ENCODE measurements at regions not wholly inside any gene's neighbourhood (a gene's known extent, or its start where the extent isn't known, plus 50 kb on each side); places are given as distances from the start of the nearest gene placed in this dataset.
"Not testable (repeated sequence)": the region's sequence is repeated elsewhere in the genome, so short reads cannot be mapped to it uniquely, and the experiment has no call there.

DNA sequence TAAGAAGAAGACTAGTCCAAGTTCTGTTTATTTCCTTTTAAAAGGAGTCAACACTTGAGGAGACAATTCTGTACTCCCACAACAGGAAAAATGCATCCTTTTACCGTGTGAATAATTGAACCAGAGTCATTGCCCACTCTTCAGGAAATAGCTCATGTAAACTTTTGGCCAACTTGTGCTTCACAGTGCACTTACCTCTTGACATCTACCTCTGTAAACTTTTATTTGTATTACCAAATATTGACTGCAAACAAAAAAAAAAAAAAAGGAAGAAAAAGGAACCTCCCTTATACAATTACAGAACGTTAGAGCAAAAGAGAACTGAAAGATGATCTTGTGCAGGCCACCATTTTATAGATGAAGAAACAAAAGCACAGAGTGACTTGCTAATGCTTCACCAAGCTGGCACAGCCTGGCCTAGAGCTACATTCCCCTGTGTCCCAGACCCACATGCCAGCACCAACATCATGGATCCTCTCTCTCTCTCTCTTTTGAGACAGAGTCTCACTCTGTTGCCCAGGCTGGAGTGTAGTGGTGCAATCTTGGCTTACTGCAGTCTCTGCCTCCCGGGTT lies 107.3 kb upstream of the NBPF19 start:
- DNase-seq (ENCODE audit: low read depth in 1 of 2, low spot score in 2 of 2); H4K91ac ChIP-seq (replicated peaks; ENCODE audit: insufficient read length, low read length); H2BK15ac ChIP-seq (ENCODE audit: low read length); POLR2A ChIA-PET (ENCODE audit: partially characterized antibody); H3K4me3 ChIP-seq (ENCODE audit: extremely low read depth in 1 of 4, insufficient read depth in 2 of 4, low read depth in 3 of 4, low read length in 4 of 4); H3K79me2 ChIP-seq (ENCODE audit: control insufficient read depth in 1 of 2, insufficient read depth in 2 of 2, low read length in 2 of 2); H3K36me3 ChIP-seq (ENCODE audit: control insufficient read depth in 2 of 4, insufficient read depth in 4 of 4, low read length in 3 of 4); H3K27me3 ChIP-seq (replicated peaks in 1 of 4; ENCODE audit: control insufficient read depth in 3 of 4, extremely low read depth in 1 of 4, insufficient read depth in 3 of 4, low read length in 3 of 4); H4K20me1 ChIP-seq (replicated peaks in 1 of 2; ENCODE audit: control insufficient read depth in 1 of 2, insufficient read depth in 2 of 2, low read length in 2 of 2); H3K27ac ChIP-seq (ENCODE audit: low read depth, low read length); H3K4me1 ChIP-seq (replicated peaks in 1 of 4; ENCODE audit: control insufficient read depth in 3 of 4, insufficient read depth in 4 of 4, low read length in 3 of 4); H2AK5ac ChIP-seq (ENCODE audit: low read depth, low read length); H2BK120ac ChIP-seq (replicated peaks; ENCODE audit: low read depth, low read length); H2AFZ ChIP-seq (ENCODE audit: low read length); H3K18ac ChIP-seq (ENCODE audit: extremely low read depth, low read length); H3K23ac ChIP-seq (ENCODE audit: insufficient read length); H3K9ac ChIP-seq (replicated peaks in 1 of 4; ENCODE audit: extremely low read depth in 1 of 4, low read depth in 3 of 4, low read length in 3 of 4); CTCF ChIA-PET (ENCODE audit: partially characterized antibody); H3K14ac ChIP-seq (ENCODE audit: insufficient read length); H3K4ac ChIP-seq (replicated peaks; ENCODE audit: insufficient read length, low read depth, low read length); H2BK20ac ChIP-seq (ENCODE audit: low read length); H4K5ac ChIP-seq (ENCODE audit: insufficient read length, low read depth, low read length); FAIRE-seq; H3K56ac ChIP-seq (replicated peaks; ENCODE audit: insufficient read length, low read depth, low read length); H3K4me2 ChIP-seq (ENCODE audit: insufficient read depth in 1 of 2, low read depth in 2 of 2, low read length in 2 of 2); H4K8ac ChIP-seq (ENCODE audit: extremely low read depth, insufficient read depth, low read length); H3K23me2 ChIP-seq (ENCODE audit: low read depth, low read length); H3K9me3 ChIP-seq (ENCODE audit: insufficient read depth in 2 of 2, low read depth in 1 of 2, low read length in 1 of 2); H3K79me1 ChIP-seq (ENCODE audit: low read depth, low read length); H2BK12ac ChIP-seq (ENCODE audit: low read depth, low read length); H2BK5ac ChIP-seq (ENCODE audit: low read depth, low read length): not testable (repeated sequence)
- whole genome bisulfite sequencing, 2 experiments (ENCODE audit: extremely low coverage in 1 of 2, insufficient coverage in 1 of 2, insufficient read length in 1 of 2, insufficient replicate concordance in 2 of 2, low coverage in 1 of 2, low lambda C conversion rate in 2 of 2, missing lambda C conversion rate in 1 of 2) = no CpG with 5 or more reads among the region's 3 CpGs

DNA sequence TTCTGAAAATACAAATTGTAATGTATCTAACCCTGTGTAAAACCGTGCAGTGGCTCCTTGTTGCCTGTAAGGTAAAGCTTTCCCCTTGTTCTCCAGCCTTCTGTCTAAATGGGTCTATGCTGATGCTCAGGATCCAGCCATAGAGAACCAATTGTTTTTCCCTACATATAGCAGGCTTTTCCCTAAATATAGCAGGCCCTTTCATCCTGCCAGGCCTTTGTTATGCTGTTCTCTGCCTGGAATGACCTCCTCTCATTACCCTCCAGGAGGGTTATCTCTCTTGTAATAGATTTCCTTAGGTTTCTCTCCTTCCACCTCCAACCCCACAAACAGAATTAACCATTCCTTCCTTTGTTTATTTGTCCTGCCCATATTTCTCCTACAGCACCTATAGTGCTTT lies 106.5 kb upstream of the NBPF19 start:
- H4K20me1 ChIP-seq (replicated peaks in 1 of 2; ENCODE audit: control insufficient read depth in 1 of 2, insufficient read depth in 2 of 2, low read length in 2 of 2); POLR2A ChIA-PET (ENCODE audit: partially characterized antibody): not testable (repeated sequence)

More for the DNA sequence above, 106.5 kb upstream of the NBPF19 start:
- H3K23ac ChIP-seq (ENCODE audit: insufficient read length); H3K79me1 ChIP-seq (ENCODE audit: low read depth, low read length); H3K4me3 ChIP-seq (ENCODE audit: extremely low read depth in 1 of 4, insufficient read depth in 2 of 4, low read depth in 3 of 4, low read length in 4 of 4); H4K5ac ChIP-seq (ENCODE audit: insufficient read length, low read depth, low read length); H3K4me1 ChIP-seq (replicated peaks in 1 of 4; ENCODE audit: control insufficient read depth in 3 of 4, insufficient read depth in 4 of 4, low read length in 3 of 4); H3K56ac ChIP-seq (replicated peaks; ENCODE audit: insufficient read length, low read depth, low read length); H3K4me2 ChIP-seq (ENCODE audit: insufficient read depth in 1 of 2, low read depth in 2 of 2, low read length in 2 of 2); H3K27ac ChIP-seq (ENCODE audit: low read depth, low read length); H3K36me3 ChIP-seq (ENCODE audit: control insufficient read depth in 2 of 4, insufficient read depth in 4 of 4, low read length in 3 of 4); H3K14ac ChIP-seq (ENCODE audit: insufficient read length); H2BK20ac ChIP-seq (ENCODE audit: low read length); H3K9ac ChIP-seq (replicated peaks in 1 of 4; ENCODE audit: extremely low read depth in 1 of 4, low read depth in 3 of 4, low read length in 3 of 4); H4K8ac ChIP-seq (ENCODE audit: extremely low read depth, insufficient read depth, low read length); H3K79me2 ChIP-seq (ENCODE audit: control insufficient read depth in 1 of 2, insufficient read depth in 2 of 2, low read length in 2 of 2); H2AK5ac ChIP-seq (ENCODE audit: low read depth, low read length); H4K91ac ChIP-seq (replicated peaks; ENCODE audit: insufficient read length, low read length); H3K9me3 ChIP-seq (ENCODE audit: insufficient read depth in 2 of 2, low read depth in 1 of 2, low read length in 1 of 2); H2BK12ac ChIP-seq (ENCODE audit: low read depth, low read length); H2BK15ac ChIP-seq (ENCODE audit: low read length); H3K4ac ChIP-seq (replicated peaks; ENCODE audit: insufficient read length, low read depth, low read length); FAIRE-seq; DNase-seq (ENCODE audit: low read depth in 1 of 2, low spot score in 2 of 2); CTCF ChIA-PET (ENCODE audit: partially characterized antibody); H3K23me2 ChIP-seq (ENCODE audit: low read depth, low read length); H2AFZ ChIP-seq (ENCODE audit: low read length); H2BK5ac ChIP-seq (ENCODE audit: low read depth, low read length); H3K18ac ChIP-seq (ENCODE audit: extremely low read depth, low read length); H3K27me3 ChIP-seq (replicated peaks in 1 of 4; ENCODE audit: control insufficient read depth in 3 of 4, extremely low read depth in 1 of 4, insufficient read depth in 3 of 4, low read length in 3 of 4); H2BK120ac ChIP-seq (replicated peaks; ENCODE audit: low read depth, low read length): not testable (repeated sequence)
- 54% methylated on average over 1 of the region's 1 CpG; no CpG with 5 or more reads in 1 of the 2 experiments for WGBS, 2 experiments (ENCODE audit: extremely low coverage in 1 of 2, insufficient coverage in 1 of 2, insufficient read length in 1 of 2, insufficient replicate concordance in 2 of 2, low coverage in 1 of 2, low lambda C conversion rate in 2 of 2, missing lambda C conversion rate in 1 of 2)
